GM18909 (cell line): ENCODE measurements at regions not wholly inside any gene's neighbourhood (a gene's known extent, or its start where the extent isn't known, plus 50 kb on each side); places are given as distances from the start of the nearest gene placed in this dataset.

Experiments used
- ATAC-seq: cut with Tn5 transposase; IDR thresholded peaks from one replicate; pipeline ENCODE4 v1.9.1; 2021; ENCODE audit warnings: mild to moderate bottlenecking; ENCODE audit not compliant: unreplicated experiment, poor library complexity

GRCh38 chr7:17716816-17717215 is 223.5 kb downstream of the SNX13 start:
- ATAC-seq: no peak

GRCh38 chr7:17719998-17720397 is 220.3 kb downstream of the SNX13 start:
- no peak for ATAC-seq

GRCh38 chr7:17721736-17722285 is 218.5 kb downstream of the SNX13 start:
- ATAC-seq: no peak

- no peak for ATAC-seq
These were observed 217.5 kb downstream of the SNX13 start for GRCh38 chr7:17722798-17723197.

- ATAC-seq: no peak
These were observed 214.5 kb downstream of the SNX13 start for GRCh38 chr7:17725821-17726220.

- no peak for ATAC-seq
These were observed 208.2 kb downstream of the SNX13 start for GRCh38 chr7:17732083-17732482.
